ENCODE measurements at regions not wholly inside any gene's neighbourhood (a gene's known extent, or its start where the extent isn't known, plus 50 kb on each side); places are given as distances from the start of the nearest gene placed in this dataset.

GRCh38 chr17:79331492-79331891, 256.9 kb downstream of the ENGASE start:
- Histone ChIP-seq H3K27me3 (ENCODE audit: control insufficient read depth in 2 of 2, insufficient read depth in 2 of 2, low read length in 2 of 2) (no peaks in the 10 kb centered on the region), H3K4me3 (replicated peaks in 1 of 3; ENCODE audit: insufficient read depth in 1 of 3, low read depth in 1 of 3, low read length in 3 of 3) (no peak overlapping the region), H3K4me1 (ENCODE audit: control insufficient read depth, extremely low read depth, insufficient read depth, low read length) (no peaks in the 10 kb centered on the region), H3K9ac (replicated peaks; ENCODE audit: extremely low read depth, insufficient read depth, low read length) (no peak overlapping the region), H3K9me3 (replicated peaks; ENCODE audit: control insufficient read depth, insufficient read depth, low read length) (no peaks in the 10 kb centered on the region), H2AFZ (ENCODE audit: low read depth, low read length) (no peak overlapping the region), H3K36me3 (ENCODE audit: control insufficient read depth in 2 of 2, extremely low read depth in 1 of 2, insufficient read depth in 2 of 2, low read length in 2 of 2) (no peaks in the 10 kb centered on the region), H3K79me2 (ENCODE audit: control insufficient read depth, insufficient read depth, low read length) (no peaks in the 10 kb centered on the region), H3K4me2 (ENCODE audit: insufficient read depth, low read length) (no peak overlapping the region), H4K20me1 (replicated peaks; ENCODE audit: control insufficient read depth, extremely low read depth, insufficient read depth, low read length) (no peaks in the 10 kb centered on the region), H3K9me1 (replicated peaks; ENCODE audit: control insufficient read depth, extremely low read depth, insufficient read depth, low read length) (no peaks in the 10 kb centered on the region), H3K27ac (ENCODE audit: insufficient read depth, low read depth, low read length) (no peak overlapping the region)
- DNase-seq (ENCODE audit: low read depth, low spot score): no peak
- no peak for FAIRE-seq
- dilution Hi-C loops (cut with MboI; ENCODE audit: extremely low pct_ligation_motif_present, low sequenced_read_pairs): no loop called here
- no TSS peak for BruUV-seq (replicated peaks)
- ChIA-PET POLR2A (no interaction called here), CTCF (no interaction called here)
- TF ChIP-seq POLR2AphosphoS5 (IDR thresholded peaks at IDR 0.05; ENCODE audit: insufficient read depth, low read depth, low read length) (no peak), EZH2 (IDR thresholded peaks at IDR 0.05; ENCODE audit: borderline replicate concordance, low read depth, low read length, severe bottlenecking) (no peak), CTCF (IDR thresholded peaks at IDR 0.05; ENCODE audit: extremely low read depth in 1 of 2, insufficient read depth in 1 of 2, low read depth in 1 of 2, low read length in 2 of 2) (no peak), JUN (IDR thresholded peaks at IDR 0.05; ENCODE audit: borderline replicate concordance, insufficient read depth, insufficient read length, low read depth) (no peak), GATA2 (IDR thresholded peaks at IDR 0.05; ENCODE audit: insufficient read depth, insufficient read length, low read depth, low read length) (no peak), MAX (IDR thresholded peaks at IDR 0.05; ENCODE audit: insufficient read depth, insufficient read length) (no peak), POLR2A (IDR thresholded peaks at IDR 0.05; ENCODE audit: low read depth, low read length) (no peak)
- intact Hi-C loops (cut with micrococcal nuclease): loop anchor here (5.0 kb wide), 1 partner anchor 39 kb away; no protein-coding TSS in a partner anchor
